ENCODE measurements at regions not wholly inside any gene's neighbourhood (a gene's known extent, or its start where the extent isn't known, plus 50 kb on each side); places are given as distances from the start of the nearest gene placed in this dataset.
A peak's percentile ranks its signal among the peaks of the same experiment; 100 is the strongest.

DNA sequence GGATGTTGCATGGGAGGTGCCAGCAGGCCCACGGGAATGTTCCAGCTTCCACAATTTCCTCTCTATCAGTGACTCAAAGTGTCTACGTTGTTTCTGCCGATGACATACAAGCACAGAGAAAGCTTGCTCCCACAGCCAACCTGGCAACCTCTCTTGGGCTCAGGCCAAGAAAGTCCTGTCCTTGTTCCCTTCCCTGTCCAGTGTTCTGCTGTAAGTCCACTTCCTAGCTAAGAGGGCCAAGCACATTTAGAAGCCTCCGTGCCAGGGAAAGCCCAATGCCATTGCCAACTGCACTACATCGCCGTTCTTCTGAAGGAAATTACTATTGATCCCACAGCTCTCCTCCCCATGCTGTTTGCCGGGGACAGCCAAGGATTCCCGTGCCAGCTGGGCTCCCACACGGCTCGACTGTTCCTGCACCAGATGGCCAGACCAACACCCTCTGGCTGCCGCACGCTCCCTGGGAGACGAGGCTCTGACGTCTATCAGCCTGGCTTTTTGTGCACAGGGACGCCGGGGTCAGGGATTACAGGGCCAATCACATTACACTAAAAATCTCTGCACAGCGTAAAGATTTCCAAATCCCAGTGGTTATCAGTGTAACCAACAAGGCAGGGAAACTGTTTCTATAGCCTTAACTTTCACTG lies 284.0 kb downstream of the BCOR start:
- H3K79me2 ChIP-seq (ENCODE audit: control insufficient read depth, insufficient read depth, low read length), result no peaks in the 10 kb centered on the region
- no peak overlapping the region for H3K9ac ChIP-seq (ENCODE audit: control insufficient read depth, extremely low read depth, insufficient read depth, low read length)
- H2AFZ ChIP-seq (ENCODE audit: control insufficient read depth, low read length), result no peak overlapping the region
- H3K27me3 ChIP-seq (ENCODE audit: control insufficient read depth, extremely low read depth, insufficient read depth, low read length), result no peaks in the 10 kb centered on the region
- no peak overlapping the region for H3K27ac ChIP-seq (ENCODE audit: control insufficient read depth, insufficient read depth, low read length)
- FAIRE-seq, result no peak
- dilution Hi-C loops (cut with MboI; ENCODE audit: extremely low pct_ligation_motif_present, low sequenced_read_pairs), result no loop called here
- DNase-seq (ENCODE audit: low read depth, low spot score), result no peak
- H3K36me3 ChIP-seq (ENCODE audit: control insufficient read depth in 2 of 2, extremely low read depth in 1 of 2, insufficient read depth in 2 of 2, low read length in 2 of 2), result no peaks in the 10 kb centered on the region
- H3K4me3 ChIP-seq (ENCODE audit: control insufficient read depth in 2 of 3, extremely low read depth in 1 of 3, insufficient read depth in 2 of 3, low read depth in 1 of 3, low read length in 3 of 3), result no peak overlapping the region
- no peaks in the 10 kb centered on the region for H4K20me1 ChIP-seq (ENCODE audit: control insufficient read depth, extremely low read depth, insufficient read depth, low read length)
- H3K9me3 ChIP-seq (ENCODE audit: control insufficient read depth, low read depth, low read length), result no peaks in the 10 kb centered on the region
- H3K9me1 ChIP-seq (ENCODE audit: control insufficient read depth, extremely low read depth, insufficient read depth, low read length), result no peaks in the 10 kb centered on the region
- TF ChIP-seq CTCF (optimal IDR thresholded peaks at IDR 0.05 in 1 of 3, IDR thresholded peaks at IDR 0.05 in 1 of 3, conservative IDR thresholded peaks at IDR 0.05 in 1 of 3; ENCODE audit: extremely low read depth in 1 of 3, insufficient read depth in 2 of 3, low read length in 3 of 3) (no peak), EZH2 (IDR thresholded peaks at IDR 0.05; ENCODE audit: low read length) (no peak)
- H3K4me1 ChIP-seq (ENCODE audit: control insufficient read depth, extremely low read depth, insufficient read depth, low read length), result peaks cover 6% of the 10 kb centered on the region
- no peak overlapping the region for H3K4me2 ChIP-seq (ENCODE audit: control insufficient read depth, extremely low read depth, insufficient read depth, low read depth, low read length)

- Histone ChIP-seq H3K36me3 (ENCODE audit: control insufficient read depth in 2 of 2, extremely low read depth in 1 of 2, insufficient read depth in 2 of 2, low read length in 2 of 2) (no peaks in the 10 kb centered on the region), H3K4me1 (ENCODE audit: control insufficient read depth, extremely low read depth, insufficient read depth, low read length) (no peaks in the 10 kb centered on the region), H3K4me2 (ENCODE audit: control insufficient read depth, extremely low read depth, insufficient read depth, low read depth, low read length) (no peak overlapping the region), H3K9ac (ENCODE audit: control insufficient read depth, extremely low read depth, insufficient read depth, low read length) (no peak overlapping the region), H3K9me1 (ENCODE audit: control insufficient read depth, extremely low read depth, insufficient read depth, low read length) (no peaks in the 10 kb centered on the region), H3K27me3 (ENCODE audit: control insufficient read depth, extremely low read depth, insufficient read depth, low read length) (no peaks in the 10 kb centered on the region), H3K4me3 (ENCODE audit: control insufficient read depth in 2 of 3, extremely low read depth in 1 of 3, insufficient read depth in 2 of 3, low read depth in 1 of 3, low read length in 3 of 3) (no peak overlapping the region), H2AFZ (ENCODE audit: control insufficient read depth, low read length) (no peak overlapping the region), H3K9me3 (ENCODE audit: control insufficient read depth, low read depth, low read length) (no peaks in the 10 kb centered on the region), H3K79me2 (ENCODE audit: control insufficient read depth, insufficient read depth, low read length) (no peaks in the 10 kb centered on the region), H4K20me1 (ENCODE audit: control insufficient read depth, extremely low read depth, insufficient read depth, low read length) (no peaks in the 10 kb centered on the region), H3K27ac (ENCODE audit: control insufficient read depth, insufficient read depth, low read length) (no peak overlapping the region)
- TF ChIP-seq CTCF (optimal IDR thresholded peaks at IDR 0.05 in 1 of 3, IDR thresholded peaks at IDR 0.05 in 1 of 3, conservative IDR thresholded peaks at IDR 0.05 in 1 of 3; ENCODE audit: extremely low read depth in 1 of 3, insufficient read depth in 2 of 3, low read length in 3 of 3), result peak in 1 of 3 experiments; percentile 45
- no peak for TF ChIP-seq EZH2 (IDR thresholded peaks at IDR 0.05; ENCODE audit: low read length)
- FAIRE-seq (no peak), DNase-seq (ENCODE audit: low read depth, low spot score) (no peak)
- dilution Hi-C loops (cut with MboI; ENCODE audit: extremely low pct_ligation_motif_present, low sequenced_read_pairs), result no loop called here
These were observed 283.4 kb downstream of the BCOR start for GRCh38 chrX:39814391-39814790.

Measured in keratinocyte (primary cell).